Esophagus squamous epithelium (tissue), 4 donors: ENCODE measurements at regions not wholly inside any gene's neighbourhood (a gene's known extent, or its start where the extent isn't known, plus 50 kb on each side); places are given as distances from the start of the nearest gene placed in this dataset.

Source experiments
- CTCF ChIP-seq, 6 experiments: fragments of 450-650 bp in 4 of 6; fragments of 200-600 bp in 2 of 6; sonication (generic) in 2 of 6; IDR thresholded peaks; one replicate each; pipeline ENCODE4 v1.5.1; 2016 to 2019; ENCODE audit warnings: antibody characterized with exemption in 6 of 6, mild to moderate bottlenecking in 4 of 6, moderate library complexity in 4 of 6
- POLR2A ChIP-seq, 4 donors: fragments of 450-650 bp; IDR thresholded peaks; one replicate each; pipeline ENCODE4 v1.6.1; 2017; ENCODE audit warnings: antibody characterized with exemption in 4 of 4, mild to moderate bottlenecking in 4 of 4, moderate library complexity in 3 of 4

GRCh38 chr16:64272028-64272427 lies 849.8 kb downstream of the CDH11 start:
- TF ChIP-seq CTCF (IDR thresholded peaks at IDR 0.05), result no peak
- no peak for TF ChIP-seq POLR2A (IDR thresholded peaks at IDR 0.05)
